ENCODE measurements at regions not wholly inside any gene's neighbourhood (a gene's known extent, or its start where the extent isn't known, plus 50 kb on each side); places are given as distances from the start of the nearest gene placed in this dataset.

DNA sequence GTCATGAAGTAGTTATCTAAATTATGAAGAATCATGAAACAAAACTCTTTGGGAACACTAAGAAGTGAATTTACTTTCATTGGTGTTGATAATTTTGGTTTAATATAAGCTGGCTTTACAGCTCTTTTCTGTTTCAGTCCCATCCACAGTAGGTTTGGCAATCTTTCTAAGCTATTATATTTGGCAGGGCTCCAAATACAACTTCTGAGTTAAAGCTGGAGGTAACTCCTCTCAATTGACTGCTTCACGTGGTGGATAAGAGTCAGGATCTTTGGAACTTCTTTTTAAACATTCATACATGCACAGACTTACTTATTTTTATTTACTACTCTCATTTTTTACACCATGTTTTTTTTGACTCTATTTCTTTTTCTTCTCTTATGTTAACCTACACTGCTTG, 106.5 kb upstream of the EPHA3 start:
- TF ChIP-seq, protein P1, sequence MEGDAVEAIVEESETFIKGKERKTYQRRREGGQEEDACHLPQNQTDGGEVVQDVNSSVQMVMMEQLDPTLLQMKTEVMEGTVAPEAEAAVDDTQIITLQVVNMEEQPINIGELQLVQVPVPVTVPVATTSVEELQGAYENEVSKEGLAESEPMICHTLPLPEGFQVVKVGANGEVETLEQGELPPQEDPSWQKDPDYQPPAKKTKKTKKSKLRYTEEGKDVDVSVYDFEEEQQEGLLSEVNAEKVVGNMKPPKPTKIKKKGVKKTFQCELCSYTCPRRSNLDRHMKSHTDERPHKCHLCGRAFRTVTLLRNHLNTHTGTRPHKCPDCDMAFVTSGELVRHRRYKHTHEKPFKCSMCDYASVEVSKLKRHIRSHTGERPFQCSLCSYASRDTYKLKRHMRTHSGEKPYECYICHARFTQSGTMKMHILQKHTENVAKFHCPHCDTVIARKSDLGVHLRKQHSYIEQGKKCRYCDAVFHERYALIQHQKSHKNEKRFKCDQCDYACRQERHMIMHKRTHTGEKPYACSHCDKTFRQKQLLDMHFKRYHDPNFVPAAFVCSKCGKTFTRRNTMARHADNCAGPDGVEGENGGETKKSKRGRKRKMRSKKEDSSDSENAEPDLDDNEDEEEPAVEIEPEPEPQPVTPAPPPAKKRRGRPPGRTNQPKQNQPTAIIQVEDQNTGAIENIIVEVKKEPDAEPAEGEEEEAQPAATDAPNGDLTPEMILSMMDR (IDR thresholded peaks at IDR 0.05; ENCODE audit: insufficient read depth, low read length): no peak
- TF ChIP-seq POLR2AphosphoS5 (IDR thresholded peaks at IDR 0.05; ENCODE audit: low read depth): no peak
